PC-3 (cell line): ENCODE measurements at regions not wholly inside any gene's neighbourhood (a gene's known extent, or its start where the extent isn't known, plus 50 kb on each side); places are given as distances from the start of the nearest gene placed in this dataset.

Experiments used
- ATAC-seq: fragments of 200-7000 bp; cut with Tn5 transposase; 2 replicates; pipeline ENCODE4 v1.9.1; 2020; ENCODE audit warnings: mild to moderate bottlenecking, moderate library complexity
- BruUV-seq: library from RNA; stranded (reverse); fragments of 400-500 nt; replicated peaks from 2 replicates; lab custom pipeline; 2021; lab: Mats Ljungman, UMichigan
- CTCF ChIA-PET: fragments of 300-600 bp; sonication (Branson Sonifier 250); formaldehyde crosslinking; loops from one replicate; lab custom pipeline; 2022; ENCODE audit warnings: antibody characterized with exemption; lab: Charles Lee
- POLR2A ChIA-PET: fragments of 300-600 bp; sonication (Branson Sonifier 250); formaldehyde crosslinking; loops from one replicate; lab custom pipeline; 2022; ENCODE audit warnings: antibody characterized with exemption; ENCODE audit not compliant: unreplicated experiment; lab: Charles Lee
- DNase-seq: peaks from one replicate; pipeline ENCODE4 v3.0.0-alpha.2; 2015
- H2AFZ ChIP-seq: fragments of 300-600 bp; sonication (generic); 2 replicates; pipeline ENCODE4 v1.6.0; 2016; ENCODE audit warnings: antibody characterized with exemption, low read length
- H3F3A ChIP-seq: fragments of 300-600 bp; sonication (generic); one replicate; pipeline ENCODE4 v1.6.0; 2017; ENCODE audit warnings: antibody characterized with exemption, low read length, control low read depth, mild to moderate bottlenecking; ENCODE audit not compliant: unreplicated experiment
- H3K27ac ChIP-seq: fragments of 300-600 bp; sonication (generic); 2 replicates; pipeline ENCODE4 v1.5.1; 2016; ENCODE audit warnings: mild to moderate bottlenecking, low read length
- H3K27me3 ChIP-seq: fragments of 300-600 bp; sonication (generic); 2 replicates; pipeline ENCODE4 v1.6.1; 2016; ENCODE audit warnings: low read length, mixed read lengths
- H3K36me3 ChIP-seq: fragments of 300-600 bp; sonication (generic); 2 replicates; pipeline ENCODE4 v1.6.1; 2016; ENCODE audit warnings: low read depth, mixed run types, low read length, mixed read lengths
- H3K4me1 ChIP-seq: fragments of 300-600 bp; sonication (generic); 2 replicates; pipeline ENCODE4 v1.5.1; 2016; ENCODE audit warnings: low read length; ENCODE audit not compliant: insufficient read depth
- H3K4me2 ChIP-seq: fragments of 300-600 bp; sonication (generic); 2 replicates; pipeline ENCODE4 v1.6.0; 2016; ENCODE audit warnings: low read length
- H3K4me3 ChIP-seq: fragments of 300-600 bp; sonication (generic); 2 replicates; pipeline ENCODE4 v1.5.1; 2016; ENCODE audit warnings: mild to moderate bottlenecking, low read length, mixed read lengths
- H3K79me2 ChIP-seq: fragments of 300-600 bp; sonication (generic); 2 replicates; pipeline ENCODE4 v1.6.1; 2017; ENCODE audit warnings: low read length, mixed read lengths
- H3K9ac ChIP-seq: fragments of 300-600 bp; sonication (generic); 2 replicates; pipeline ENCODE4 v1.6.0; 2016; ENCODE audit warnings: mild to moderate bottlenecking, low read length
- H3K9me2 ChIP-seq: fragments of 300-600 bp; sonication (generic); replicated peaks from 2 replicates; pipeline ENCODE4 v1.6.1; 2016; ENCODE audit warnings: mixed run types, low read length, mixed read lengths
- H3K9me3 ChIP-seq: fragments of 300-600 bp; sonication (generic); 2 replicates; pipeline ENCODE4 v1.6.1; 2016; ENCODE audit warnings: low read length, mixed read lengths
- H4K20me1 ChIP-seq: fragments of 300-600 bp; sonication (generic); 2 replicates; pipeline ENCODE4 v1.6.1; 2016; ENCODE audit warnings: low read length, mixed read lengths
- CTCF ChIP-seq: fragments of 300-600 bp; sonication (generic); conservative IDR thresholded peaks from 2 replicates; pipeline ENCODE4 v1.5.1; 2017; ENCODE audit warnings: antibody characterized with exemption, low read depth, mild to moderate bottlenecking, low read length
- EZH2 ChIP-seq: fragments of 300-600 bp; sonication (generic); IDR thresholded peaks from one replicate; pipeline ENCODE4 v1.6.1; 2017; ENCODE audit warnings: antibody characterized with exemption, mild to moderate bottlenecking, low read length; ENCODE audit not compliant: unreplicated experiment
- EZH2phosphoT487 ChIP-seq: fragments of 300-600 bp; sonication (generic); IDR thresholded peaks from 2 replicates; pipeline ENCODE4 v1.6.1; 2018; ENCODE audit warnings: mild to moderate bottlenecking, antibody characterized with exemption, low read length, borderline replicate concordance
- intact Hi-C: fragments of 100-400 bp; cut with micrococcal nuclease; formaldehyde crosslinking; loops from 2 replicates; pipeline ENCODE4 v1.9.0; 2023

- POLR2A ChIA-PET: no interaction called here
- intact Hi-C loops: no loop called here
- ATAC-seq: no peak
Observed at GRCh38 chr4:38491854-38492478, 172.0 kb upstream of the KLF3 start.

GRCh38 chr4:38493066-38493465 is 170.9 kb upstream of the KLF3 start:
- no peak overlapping the region for H3K9ac ChIP-seq
- H2AFZ ChIP-seq: no peak overlapping the region
- POLR2A ChIA-PET: no interaction called here
- DNase-seq: no peak
- no peak overlapping the region for H3K4me2 ChIP-seq
- TF ChIP-seq EZH2phosphoT487 (no peak), CTCF (no peak), EZH2 (no peak)
- H3K27ac ChIP-seq: no peak overlapping the region
- CTCF ChIA-PET: no interaction called here
- intact Hi-C loops: no loop called here
- H3K9me3 ChIP-seq: no peaks in the 10 kb centered on the region
- H3K4me3 ChIP-seq: no peak overlapping the region
- no peaks in the 10 kb centered on the region for H3F3A ChIP-seq
- H3K79me2 ChIP-seq: no peaks in the 10 kb centered on the region
- no peaks in the 10 kb centered on the region for H3K9me2 ChIP-seq
- H3K36me3 ChIP-seq: no peaks in the 10 kb centered on the region
- H4K20me1 ChIP-seq: no peaks in the 10 kb centered on the region
- BruUV-seq: no TSS peak
- no peak for ATAC-seq
- H3K4me1 ChIP-seq: peaks cover 8% of the 10 kb centered on the region; the same call in 1 of the 2 replicates
- H3K27me3 ChIP-seq: no peaks in the 10 kb centered on the region

More at GRCh38 chr4:38491854-38492478, 172.0 kb upstream of the KLF3 start:
- Histone ChIP-seq H3K36me3 (no peaks in the 10 kb centered on the region), H3K4me3 (no peak overlapping the region), H3K4me2 (no peak overlapping the region), H4K20me1 (no peaks in the 10 kb centered on the region), H3K9me2 (no peaks in the 10 kb centered on the region), H2AFZ (no peak overlapping the region), H3F3A (no peaks in the 10 kb centered on the region), H3K27me3 (no peaks in the 10 kb centered on the region), H3K79me2 (no peaks in the 10 kb centered on the region), H3K9ac (no peak overlapping the region), H3K4me1 (peaks cover 8% of the 10 kb centered on the region; the same call in 1 of the 2 replicates), H3K9me3 (no peaks in the 10 kb centered on the region), H3K27ac (no peak overlapping the region)
- no TSS peak for BruUV-seq
- no peak for DNase-seq
- TF ChIP-seq CTCF: no peak
- TF ChIP-seq EZH2phosphoT487: no peak
- no peak for TF ChIP-seq EZH2
- CTCF ChIA-PET: no interaction called here

- Histone ChIP-seq H3K79me2 (no peaks in the 10 kb centered on the region), H3K4me3 (no peak overlapping the region), H3K36me3 (no peaks in the 10 kb centered on the region), H3K27me3 (no peaks in the 10 kb centered on the region), H3K9me2 (no peaks in the 10 kb centered on the region), H3K4me2 (no peak overlapping the region), H3K9ac (no peak overlapping the region), H3F3A (no peaks in the 10 kb centered on the region), H3K4me1 (peaks cover 3% of the 10 kb centered on the region; the same call in 1 of the 2 replicates), H3K9me3 (no peaks in the 10 kb centered on the region), H3K27ac (no peak overlapping the region), H4K20me1 (no peaks in the 10 kb centered on the region), H2AFZ (no peak overlapping the region)
- no peak for TF ChIP-seq EZH2phosphoT487
- no TSS peak for BruUV-seq
- intact Hi-C loops: no loop called here
- ATAC-seq (no peak), DNase-seq (no peak)
- POLR2A ChIA-PET: no interaction called here
- CTCF ChIA-PET: no interaction called here
Observed at GRCh38 chr4:38495446-38495845, 168.6 kb upstream of the KLF3 start.
